Stimulated activated CD4-positive, alpha-beta T cell treated with anti-CD3 and anti-CD28 coated beads, Interleukin-1b, Interleukin-23, amount 100 ng/mL, for 4 hours (primary cell): ENCODE measurements at regions not wholly inside any gene's neighbourhood (a gene's known extent, or its start where the extent isn't known, plus 50 kb on each side); places are given as distances from the start of the nearest gene placed in this dataset.

Source experiments
- DNase-seq, 2 donors: peaks; one replicate each; pipeline ENCODE4 v3.0.0-alpha.2; 2020; ENCODE audit warnings: low read depth in 2 of 2

GRCh38 chr1:175865041-175865766 lies 121.8 kb upstream of the TNR start:
- no peak for DNase-seq

- DNase-seq, result no peak
Observed at GRCh38 chr1:175864625-175865024, 121.2 kb upstream of the TNR start.

- no peak for DNase-seq
Observed at GRCh38 chr1:175864183-175864582, 120.8 kb upstream of the TNR start.

- DNase-seq, result no peak
Observed at GRCh38 chr1:175863299-175864050, 120.1 kb upstream of the TNR start.

GRCh38 chr1:175862408-175862807 lies 119.0 kb upstream of the TNR start:
- DNase-seq, result no peak

- DNase-seq, result no peak
Observed at GRCh38 chr1:175861626-175862367, 118.4 kb upstream of the TNR start.

- no peak for DNase-seq
Observed at GRCh38 chr1:175857756-175858155, 114.4 kb upstream of the TNR start.

- no peak for DNase-seq
Observed at GRCh38 chr1:175853681-175854080, 110.3 kb upstream of the TNR start.

GRCh38 chr1:175851749-175852148 lies 108.4 kb upstream of the TNR start:
- no peak for DNase-seq

- DNase-seq, result no peak
Observed at GRCh38 chr1:175848329-175848728, 104.9 kb upstream of the TNR start.

- no peak for DNase-seq
Observed at GRCh38 chr1:175845985-175846384, 102.6 kb upstream of the TNR start.

GRCh38 chr1:175845338-175845737 lies 101.9 kb upstream of the TNR start:
- no peak for DNase-seq

GRCh38 chr1:175844877-175845276 lies 101.5 kb upstream of the TNR start:
- no peak for DNase-seq

GRCh38 chr1:175842550-175842949 lies 99.2 kb upstream of the TNR start:
- DNase-seq, result no peak

GRCh38 chr1:175841738-175842187 lies 98.4 kb upstream of the TNR start:
- DNase-seq, result no peak

GRCh38 chr1:175840787-175841186 lies 97.4 kb upstream of the TNR start:
- no peak for DNase-seq

GRCh38 chr1:175839779-175840669 lies 96.6 kb upstream of the TNR start:
- no peak for DNase-seq

- no peak for DNase-seq
Observed at GRCh38 chr1:175834597-175834996, 91.2 kb upstream of the TNR start.

- no peak for DNase-seq
Observed at GRCh38 chr1:175833951-175834350, 90.6 kb upstream of the TNR start.

- DNase-seq, result no peak
Observed at GRCh38 chr1:175833502-175833901, 90.1 kb upstream of the TNR start.

- DNase-seq, result no peak
Observed at GRCh38 chr1:175830500-175830899, 87.1 kb upstream of the TNR start.

- no peak for DNase-seq
Observed at GRCh38 chr1:175829845-175830244, 86.5 kb upstream of the TNR start.
